ENCODE measurements at regions not wholly inside any gene's neighbourhood (a gene's known extent, or its start where the extent isn't known, plus 50 kb on each side); places are given as distances from the start of the nearest gene placed in this dataset.

DNA sequence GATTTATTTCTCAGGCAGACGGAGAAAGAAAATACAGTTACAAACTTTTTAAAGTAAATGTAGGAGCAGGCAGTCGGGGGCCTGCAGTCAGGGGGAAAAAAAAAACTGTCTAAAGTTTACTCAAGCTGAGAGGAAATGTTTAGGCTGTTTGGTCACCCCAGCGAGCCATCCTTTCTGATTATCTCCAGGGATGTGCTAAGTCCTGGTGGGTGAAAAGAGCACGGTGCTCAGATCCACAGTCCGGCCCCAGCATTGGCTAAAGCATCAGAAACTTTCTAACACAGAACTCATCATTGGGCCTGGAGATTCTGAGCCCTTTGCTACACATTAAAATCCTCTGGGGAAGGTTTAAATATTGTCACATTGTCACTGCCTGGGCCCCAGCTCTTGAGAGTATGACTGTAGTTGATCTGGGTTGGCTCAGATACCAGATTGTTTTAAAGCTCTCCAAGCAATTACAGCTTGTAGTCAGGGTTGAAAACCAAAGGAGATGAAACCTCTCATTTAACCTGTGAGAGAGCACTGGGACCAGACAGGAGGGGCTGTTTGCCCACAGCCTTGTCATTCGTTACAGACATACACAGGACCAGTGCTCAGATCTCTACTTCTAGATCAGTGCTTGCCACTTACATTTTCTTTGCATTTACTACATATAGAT is 131.1 kb upstream of the HTR2A start:
- TF ChIP-seq POLR2AphosphoS5 (IDR thresholded peaks at IDR 0.05; ENCODE audit: insufficient read depth in 1 of 2, low read depth in 1 of 2): no peak
- no peak for TF ChIP-seq CTCF (IDR thresholded peaks at IDR 0.05)
- TF ChIP-seq POLR2A (IDR thresholded peaks at IDR 0.05): no peak

Data from vagina (tissue), 2 donors.